Lower leg skin (tissue), 4 donors: ENCODE measurements at regions not wholly inside any gene's neighbourhood (a gene's known extent, or its start where the extent isn't known, plus 50 kb on each side); places are given as distances from the start of the nearest gene placed in this dataset.

Experiments
- DNase-seq, 2 donors: peaks; one replicate each; pipeline ENCODE4 v3.0.0-alpha.2; 2019; ENCODE audit warnings: low spot score in 2 of 2
- H3K4me3 ChIP-seq: fragments of 200-600 bp; sonication (generic); 2 replicates; pipeline ENCODE4 v1.5.1; 2017; ENCODE audit warnings: mild to moderate bottlenecking, low read depth; ENCODE audit not compliant: poor library complexity, severe bottlenecking
- CTCF ChIP-seq, 3 donors: fragments of 450-650 bp; IDR thresholded peaks; one replicate each; pipeline ENCODE4 v1.5.1; 2016; ENCODE audit warnings: antibody characterized with exemption in 3 of 3, mild to moderate bottlenecking in 3 of 3, moderate library complexity in 2 of 3
- POLR2A ChIP-seq, 2 donors: fragments of 450-650 bp; IDR thresholded peaks; one replicate each; pipeline ENCODE4 v1.6.1; 2016 to 2017; ENCODE audit warnings: antibody characterized with exemption in 2 of 2, mild to moderate bottlenecking in 1 of 2, moderate library complexity in 1 of 2
- WGBS, 2 donors: methylation state at CpG; one replicate each; pipeline ENCODE4 v1.1.5; 2018; 5-methylcytosine and 5-hydroxymethylcytosine counted together
- intact Hi-C: fragments of 100-400 bp; cut with DNase I; formaldehyde crosslinking; loops from one replicate; pipeline ENCODE4 v1.15.0; 2023; ENCODE audit warnings: low total_unique reads

DNA sequence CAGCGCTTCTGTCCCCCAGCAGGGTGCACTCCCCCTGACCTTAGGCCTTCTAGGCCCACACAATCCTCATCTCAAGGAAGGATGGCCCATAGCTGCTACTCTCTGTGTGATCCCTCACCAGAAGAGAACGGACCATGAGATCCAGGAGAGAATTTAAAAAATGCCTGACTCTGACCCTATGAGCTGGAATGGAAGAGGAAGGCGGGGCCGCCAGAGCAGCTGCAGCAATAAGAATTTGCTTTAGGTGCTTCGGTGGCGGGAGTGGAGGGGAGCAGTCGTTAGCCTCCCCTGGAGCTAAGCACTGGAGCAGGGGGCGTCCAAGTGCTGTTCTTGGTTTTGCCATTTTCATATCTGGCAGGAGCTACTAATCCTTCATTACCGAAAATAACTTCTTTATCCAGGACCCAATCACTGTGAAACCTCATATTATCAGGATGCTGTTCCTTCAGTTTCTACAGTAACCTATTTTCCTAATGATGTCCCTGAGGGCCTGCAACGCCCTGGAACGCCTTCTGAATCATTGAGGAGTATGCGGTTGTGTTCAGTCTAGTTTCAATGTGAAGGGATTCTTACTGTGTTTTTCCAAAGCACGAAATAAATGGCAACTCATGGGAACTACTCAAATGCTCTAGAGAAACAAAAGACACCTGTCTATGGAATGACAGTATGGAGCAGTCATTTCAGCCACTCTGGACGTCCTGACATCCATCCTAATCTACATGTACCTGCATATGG, 105.1 kb upstream of the SIX2 start:
- intact Hi-C loops = no loop called here
- DNase-seq = no peak
- TF ChIP-seq CTCF (IDR thresholded peaks at IDR 0.05) = no peak
- TF ChIP-seq POLR2A (IDR thresholded peaks at IDR 0.05) = no peak
- no peak overlapping the region for H3K4me3 ChIP-seq
- WGBS, 2 donors = 73 to 86% methylated on average over 14 of the region's 14 CpGs

- H3K4me3 ChIP-seq = no peak overlapping the region
- TF ChIP-seq POLR2A (IDR thresholded peaks at IDR 0.05) (no peak), CTCF (IDR thresholded peaks at IDR 0.05) (no peak)
- WGBS, 2 donors = 95 to 98% methylated on average over 4 of the region's 4 CpGs
- intact Hi-C loops = no loop called here
- no peak for DNase-seq
Measured at GRCh38 chr2:45112750-45113149, 103.5 kb upstream of the SIX2 start.

GRCh38 chr2:45105050-45105582, 95.9 kb upstream of the SIX2 start:
- DNase-seq = no peak
- TF ChIP-seq CTCF (IDR thresholded peaks at IDR 0.05) (no peak), POLR2A (IDR thresholded peaks at IDR 0.05) (no peak)
- intact Hi-C loops = no loop called here
- 83 to 88% methylated on average over 1 of the region's 1 CpG for WGBS, 2 donors
- H3K4me3 ChIP-seq = no peak overlapping the region

DNA sequence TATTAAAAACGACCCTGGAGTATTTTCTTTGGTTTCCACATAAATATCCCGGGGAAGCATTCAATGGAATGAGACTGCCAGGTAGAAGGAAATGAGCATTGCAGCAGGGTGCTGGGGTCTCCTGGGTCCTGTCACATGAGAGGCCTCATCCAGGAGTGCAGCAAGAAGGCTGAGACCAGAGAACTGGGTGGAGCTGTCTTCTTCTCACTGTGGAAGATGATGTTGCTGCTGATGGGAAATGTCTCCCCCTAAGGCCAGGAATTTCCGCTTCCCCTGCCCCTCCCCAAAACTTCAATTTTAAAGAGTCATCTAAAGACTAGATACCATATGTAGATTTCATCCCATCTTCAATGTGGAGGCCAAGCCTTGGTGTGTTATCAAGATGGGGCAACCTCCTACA, 95.2 kb upstream of the SIX2 start:
- TF ChIP-seq CTCF (IDR thresholded peaks at IDR 0.05) (no peak), POLR2A (IDR thresholded peaks at IDR 0.05) (no peak)
- intact Hi-C loops = no loop called here

DNA sequence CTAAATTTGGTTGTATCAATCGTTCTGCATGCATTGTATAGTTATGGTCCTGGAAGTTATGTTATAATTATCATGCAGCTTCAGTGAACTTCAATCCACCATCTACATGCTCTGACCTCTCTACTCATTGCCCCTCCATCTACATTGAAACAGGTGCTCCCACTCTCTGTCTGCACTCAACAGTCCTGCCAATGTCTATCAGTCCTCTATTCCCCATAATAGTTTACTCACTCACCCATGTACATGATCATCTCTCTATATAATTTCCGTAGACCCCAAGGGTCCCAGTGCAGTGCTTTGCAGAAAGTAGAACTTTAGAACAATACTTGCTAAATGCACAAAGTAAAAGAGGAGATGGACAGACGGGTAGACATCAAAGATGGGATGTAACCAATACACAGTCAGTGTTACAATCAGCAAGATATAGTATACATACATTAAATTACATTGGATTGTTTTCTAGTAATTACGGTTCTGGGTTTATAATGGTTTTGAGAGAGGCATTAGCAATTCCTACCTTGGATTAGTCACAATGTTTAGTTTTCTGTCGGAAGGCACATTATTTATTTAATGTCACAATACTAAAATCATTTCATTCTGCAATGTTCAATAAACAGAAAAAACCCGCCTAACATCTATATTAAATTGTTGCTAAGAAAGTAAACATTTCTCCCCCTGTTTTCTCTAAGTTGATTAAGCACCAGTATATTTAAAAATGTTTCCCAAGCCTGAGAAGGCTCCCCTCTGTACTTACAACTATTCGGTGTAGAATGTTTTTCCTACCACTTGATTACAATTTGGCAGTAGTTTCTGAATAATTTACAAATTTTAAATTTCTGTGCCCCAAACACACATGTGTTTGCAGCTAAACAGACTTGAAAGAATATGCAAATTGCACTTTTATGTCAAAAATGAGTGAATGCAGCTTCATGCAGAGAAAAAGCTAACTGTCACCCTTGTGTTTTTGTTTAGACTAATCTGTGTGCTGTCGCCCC, 94.4 kb upstream of the SIX2 start:
- TF ChIP-seq CTCF (IDR thresholded peaks at IDR 0.05) (no peak), POLR2A (IDR thresholded peaks at IDR 0.05) (no peak)
- intact Hi-C loops = no loop called here
- no peak overlapping the region for H3K4me3 ChIP-seq
- WGBS, 2 donors = 83 to 84% methylated on average over 8 of the region's 8 CpGs
- DNase-seq = no peak

More for the DNA sequence above, 95.2 kb upstream of the SIX2 start:
- 67 to 76% methylated on average over 3 of the region's 3 CpGs for WGBS, 2 donors
- no peak for DNase-seq
- no peak overlapping the region for H3K4me3 ChIP-seq
